22Rv1 (cell line): ENCODE measurements at regions not wholly inside any gene's neighbourhood (a gene's known extent, or its start where the extent isn't known, plus 50 kb on each side); places are given as distances from the start of the nearest gene placed in this dataset.

Experiments
- CTCF ChIP-seq: fragments of 450-650 bp; IDR thresholded peaks from 2 replicates; pipeline ENCODE4 v1.5.1; 2017; ENCODE audit warnings: mild to moderate bottlenecking
- ZFX ChIP-seq: fragments of 450-650 bp; IDR thresholded peaks from 2 replicates; pipeline ENCODE4 v1.6.1; 2017; ENCODE audit warnings: antibody characterized with exemption, borderline replicate concordance

GRCh38 chr14:100451264-100451663, 128.1 kb downstream of the SLC25A47 start:
- TF ChIP-seq CTCF = no peak
- TF ChIP-seq ZFX = no peak
